AML-193 (cell line): ENCODE measurements at regions not wholly inside any gene's neighbourhood (a gene's known extent, or its start where the extent isn't known, plus 50 kb on each side); places are given as distances from the start of the nearest gene placed in this dataset.

Source experiments
- DNase-seq, 2 experiments: peaks; one replicate each; lab custom pipeline; 2025; lab: John Stamatoyannopoulos, UW

GRCh38 chr3:168512802-168513201 is 417.1 kb upstream of the GOLIM4 start:
- no peak for DNase-seq

- DNase-seq, result peak; percentile 19 to 35
Observed at GRCh38 chr3:168511428-168512014, 415.8 kb upstream of the GOLIM4 start.

GRCh38 chr3:168506589-168506988 is 410.9 kb upstream of the GOLIM4 start:
- no peak for DNase-seq

GRCh38 chr3:168501570-168501969 is 405.8 kb upstream of the GOLIM4 start:
- no peak for DNase-seq

- DNase-seq, result no peak
Observed at GRCh38 chr3:168498194-168498593, 402.5 kb upstream of the GOLIM4 start.

- no peak for DNase-seq
Observed at GRCh38 chr3:168497741-168498140, 402.0 kb upstream of the GOLIM4 start.

GRCh38 chr3:168497183-168497582 is 401.5 kb upstream of the GOLIM4 start:
- DNase-seq, result no peak

- no peak for DNase-seq
Observed at GRCh38 chr3:168495932-168496331, 400.2 kb upstream of the GOLIM4 start.

GRCh38 chr3:168495270-168495669 is 399.5 kb upstream of the GOLIM4 start:
- DNase-seq, result no peak

- DNase-seq, result no peak
Observed at GRCh38 chr3:168493412-168494205, 397.9 kb upstream of the GOLIM4 start.

GRCh38 chr3:168490981-168491380 is 395.3 kb upstream of the GOLIM4 start:
- no peak for DNase-seq

- DNase-seq, result no peak
Observed at GRCh38 chr3:168489301-168489700, 393.6 kb upstream of the GOLIM4 start.

GRCh38 chr3:168485936-168486335 is 390.2 kb upstream of the GOLIM4 start:
- no peak for DNase-seq

GRCh38 chr3:168476360-168476980 is 380.7 kb upstream of the GOLIM4 start:
- DNase-seq, result no peak

- DNase-seq, result no peak
Observed at GRCh38 chr3:168475704-168476103, 380.0 kb upstream of the GOLIM4 start.

GRCh38 chr3:168473334-168473890 is 377.7 kb upstream of the GOLIM4 start:
- no peak for DNase-seq

GRCh38 chr3:168472783-168473182 is 377.1 kb upstream of the GOLIM4 start:
- DNase-seq, result no peak

- DNase-seq, result no peak
Observed at GRCh38 chr3:168470380-168470779, 374.7 kb upstream of the GOLIM4 start.

- no peak for DNase-seq
Observed at GRCh38 chr3:168469436-168469835, 373.7 kb upstream of the GOLIM4 start.

GRCh38 chr3:168467115-168467714 is 371.5 kb upstream of the GOLIM4 start:
- DNase-seq, result peak in 1 of 2 experiments; percentile 9

- DNase-seq, result no peak
Observed at GRCh38 chr3:168461793-168462192, 366.1 kb upstream of the GOLIM4 start.

- DNase-seq, result no peak
Observed at GRCh38 chr3:168459226-168459784, 363.6 kb upstream of the GOLIM4 start.
